Osteocyte (in vitro differentiated cells): ENCODE measurements at regions not wholly inside any gene's neighbourhood (a gene's known extent, or its start where the extent isn't known, plus 50 kb on each side); places are given as distances from the start of the nearest gene placed in this dataset.

Experiments
- DNase-seq: peaks from one replicate; pipeline ENCODE4 v3.0.0; 2021; ENCODE audit warnings: mixed read lengths; ENCODE audit not compliant: unreplicated experiment; ENCODE audit errors: extremely low spot score
- H3K27ac Mint-ChIP-seq: one replicate; pipeline ENCODE4 v1.8.0; 2021; ENCODE audit warnings: mild to moderate bottlenecking, mixed read lengths; ENCODE audit not compliant: unreplicated experiment
- H3K27me3 Mint-ChIP-seq: one replicate; pipeline ENCODE4 v1.8.0; 2021; ENCODE audit warnings: mixed read lengths; ENCODE audit not compliant: unreplicated experiment
- H3K36me3 Mint-ChIP-seq: one replicate; pipeline ENCODE4 v1.8.0; 2021; ENCODE audit warnings: mixed read lengths; ENCODE audit not compliant: unreplicated experiment
- H3K4me1 Mint-ChIP-seq: one replicate; pipeline ENCODE4 v1.8.0; 2021; ENCODE audit warnings: mixed read lengths; ENCODE audit not compliant: unreplicated experiment
- H3K4me3 Mint-ChIP-seq: one replicate; pipeline ENCODE4 v1.8.0; 2021; ENCODE audit warnings: mild to moderate bottlenecking, moderate library complexity, mixed read lengths; ENCODE audit not compliant: unreplicated experiment
- H3K9me3 Mint-ChIP-seq: one replicate; pipeline ENCODE4 v1.8.0; 2021; ENCODE audit warnings: mixed read lengths; ENCODE audit not compliant: unreplicated experiment
- CTCF ChIP-seq: fragments of 200-600 bp; sonication (generic); IDR thresholded peaks from 2 replicates; pipeline ENCODE4 v1.5.0; 2021; ENCODE audit warnings: antibody characterized with exemption, mild to moderate bottlenecking, moderate library complexity

- DNase-seq, result no peak
- peaks cover 2% of the 10 kb centered on the region for H3K4me1 Mint-ChIP-seq
Measured at GRCh38 chr1:90838720-90839119, 121.6 kb upstream of the BARHL2 start.

GRCh38 chr1:90837420-90837819 lies 120.3 kb upstream of the BARHL2 start:
- no peak overlapping the region for H3K4me3 Mint-ChIP-seq
- H3K27me3 Mint-ChIP-seq, result peaks cover 74% of the 10 kb centered on the region
- peaks cover 2% of the 10 kb centered on the region for H3K4me1 Mint-ChIP-seq
- H3K27ac Mint-ChIP-seq, result no peak overlapping the region
- no peaks in the 10 kb centered on the region for H3K36me3 Mint-ChIP-seq
- no peak for TF ChIP-seq CTCF
- no peak for DNase-seq
- no peaks in the 10 kb centered on the region for H3K9me3 Mint-ChIP-seq

More at GRCh38 chr1:90838720-90839119, 121.6 kb upstream of the BARHL2 start:
- TF ChIP-seq CTCF, result no peak
- no peak overlapping the region for H3K4me3 Mint-ChIP-seq
- H3K9me3 Mint-ChIP-seq, result no peaks in the 10 kb centered on the region
- peaks cover 65% of the 10 kb centered on the region for H3K27me3 Mint-ChIP-seq
- H3K27ac Mint-ChIP-seq, result no peak overlapping the region
- no peaks in the 10 kb centered on the region for H3K36me3 Mint-ChIP-seq

- H3K9me3 Mint-ChIP-seq, result no peaks in the 10 kb centered on the region
- H3K27me3 Mint-ChIP-seq, result peaks cover 76% of the 10 kb centered on the region
- no peak overlapping the region for H3K4me3 Mint-ChIP-seq
- H3K36me3 Mint-ChIP-seq, result no peaks in the 10 kb centered on the region
- TF ChIP-seq CTCF, result no peak
- H3K4me1 Mint-ChIP-seq, result peaks cover 2% of the 10 kb centered on the region
- DNase-seq, result no peak
- no peak overlapping the region for H3K27ac Mint-ChIP-seq
Measured at GRCh38 chr1:90836345-90836679, 119.2 kb upstream of the BARHL2 start.

GRCh38 chr1:90835661-90836344 lies 118.7 kb upstream of the BARHL2 start:
- Mint-ChIP-seq H3K27ac (no peak overlapping the region), H3K9me3 (no peaks in the 10 kb centered on the region), H3K4me1 (peaks cover 2% of the 10 kb centered on the region), H3K36me3 (no peaks in the 10 kb centered on the region), H3K27me3 (peaks cover 75% of the 10 kb centered on the region), H3K4me3 (no peak overlapping the region)
- DNase-seq, result no peak
- TF ChIP-seq CTCF, result no peak

- Mint-ChIP-seq H3K9me3 (no peaks in the 10 kb centered on the region), H3K36me3 (no peaks in the 10 kb centered on the region), H3K27ac (no peak overlapping the region), H3K27me3 (peaks cover 73% of the 10 kb centered on the region), H3K4me1 (peaks cover 2% of the 10 kb centered on the region), H3K4me3 (no peak overlapping the region)
- no peak for DNase-seq
- TF ChIP-seq CTCF, result no peak
Measured at GRCh38 chr1:90834886-90835660, 118.0 kb upstream of the BARHL2 start.
